DND-41 (cell line): ENCODE measurements at regions not wholly inside any gene's neighbourhood (a gene's known extent, or its start where the extent isn't known, plus 50 kb on each side); places are given as distances from the start of the nearest gene placed in this dataset.

Experiments used
- EZH2 ChIP-seq: IDR thresholded peaks from 3 replicates; pipeline ENCODE4 v1.6.1; 2012; ENCODE audit warnings: borderline replicate concordance, low read depth, mild to moderate bottlenecking, moderate library complexity, low read length, inconsistent platforms; ENCODE audit not compliant: severe bottlenecking
- TF ChIP-seq, protein P1 (sequence below): IDR thresholded peaks from 2 replicates; pipeline ENCODE4 v1.5.1; 2012; ENCODE audit warnings: borderline replicate concordance, low read length, moderate library complexity, mild to moderate bottlenecking; ENCODE audit not compliant: poor library complexity, severe bottlenecking; ENCODE audit errors: extremely low read depth

- TF ChIP-seq, protein P1, sequence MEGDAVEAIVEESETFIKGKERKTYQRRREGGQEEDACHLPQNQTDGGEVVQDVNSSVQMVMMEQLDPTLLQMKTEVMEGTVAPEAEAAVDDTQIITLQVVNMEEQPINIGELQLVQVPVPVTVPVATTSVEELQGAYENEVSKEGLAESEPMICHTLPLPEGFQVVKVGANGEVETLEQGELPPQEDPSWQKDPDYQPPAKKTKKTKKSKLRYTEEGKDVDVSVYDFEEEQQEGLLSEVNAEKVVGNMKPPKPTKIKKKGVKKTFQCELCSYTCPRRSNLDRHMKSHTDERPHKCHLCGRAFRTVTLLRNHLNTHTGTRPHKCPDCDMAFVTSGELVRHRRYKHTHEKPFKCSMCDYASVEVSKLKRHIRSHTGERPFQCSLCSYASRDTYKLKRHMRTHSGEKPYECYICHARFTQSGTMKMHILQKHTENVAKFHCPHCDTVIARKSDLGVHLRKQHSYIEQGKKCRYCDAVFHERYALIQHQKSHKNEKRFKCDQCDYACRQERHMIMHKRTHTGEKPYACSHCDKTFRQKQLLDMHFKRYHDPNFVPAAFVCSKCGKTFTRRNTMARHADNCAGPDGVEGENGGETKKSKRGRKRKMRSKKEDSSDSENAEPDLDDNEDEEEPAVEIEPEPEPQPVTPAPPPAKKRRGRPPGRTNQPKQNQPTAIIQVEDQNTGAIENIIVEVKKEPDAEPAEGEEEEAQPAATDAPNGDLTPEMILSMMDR = no peak
- no peak for TF ChIP-seq EZH2
These were observed 451.4 kb upstream of the NPAP1 start for GRCh38 chr15:24224161-24224560.
